SK-N-SH (cell line): ENCODE measurements at regions not wholly inside any gene's neighbourhood (a gene's known extent, or its start where the extent isn't known, plus 50 kb on each side); places are given as distances from the start of the nearest gene placed in this dataset.

Experiments
- CTCF ChIA-PET: fragments of 300-600, 350-600 bp; formaldehyde crosslinking; extraction: SDS; loops from one replicate; lab custom pipeline; 2021; lab: Yijun Ruan, JAX
- POLR2A ChIA-PET: fragments of 350-600 bp; sonication (Branson Sonifier 250); formaldehyde crosslinking; extraction: SDS; loops from one replicate; lab custom pipeline; 2020; ENCODE audit warnings: antibody characterized with exemption, inconsistent platforms; lab: Yijun Ruan, JAX
- DNase-seq: peaks from one replicate; pipeline ENCODE4 v3.0.0; 2012
- H2AFZ ChIP-seq: fragments of 200-600 bp; sonication (generic); 2 replicates; pipeline ENCODE4 v1.8.1; 2016; ENCODE audit warnings: antibody characterized with exemption, mild to moderate bottlenecking, low read depth
- H3F3A ChIP-seq: fragments of 200-600 bp; sonication (generic); replicated peaks from 2 replicates; pipeline ENCODE3; 2016; ENCODE audit warnings: antibody characterized with exemption, mild to moderate bottlenecking; ENCODE audit not compliant: insufficient read depth
- H3K27ac ChIP-seq, 2 experiments: fragments of 200-500 bp in 1 of 2; fragments of 200-600 bp in 1 of 2; sonication (Bioruptor generic) in 1 of 2; sonication (generic), shearing (Covaris generic) in 1 of 2; 2 replicates each; pipeline versions ENCODE4 v1.5.1 to v1.6.1; 2014 to 2016; ENCODE audit warnings: low read depth in 2 of 2, inconsistent platforms in 1 of 2, low read length in 1 of 2, mild to moderate bottlenecking in 1 of 2, mixed read lengths in 1 of 2
- H3K27me3 ChIP-seq: fragments of 200-600 bp; sonication (generic), shearing (Covaris generic); 2 replicates; pipeline ENCODE4 v1.6.1; 2016; ENCODE audit warnings: mixed run types; ENCODE audit not compliant: insufficient read depth
- H3K36me3 ChIP-seq, 2 experiments: fragments of 200-500 bp in 1 of 2; fragments of 200-600 bp in 1 of 2; sonication (Bioruptor generic) in 1 of 2; sonication (generic) in 1 of 2; replicated peaks in 1 of 2; 2 replicates each; pipeline versions ENCODE3 to v1.5.1; 2014 to 2016; ENCODE audit warnings: low read length in 1 of 2, mild to moderate bottlenecking in 1 of 2; ENCODE audit not compliant: insufficient read depth in 2 of 2, control insufficient read depth in 1 of 2
- H3K4me1 ChIP-seq, 2 experiments: fragments of 200-500 bp in 1 of 2; fragments of 200-600 bp in 1 of 2; sonication (Bioruptor generic) in 1 of 2; sonication (generic), shearing (Covaris generic) in 1 of 2; 2 replicates each; pipeline versions ENCODE4 v1.5.1 to v1.6.1; 2014 to 2016; ENCODE audit warnings: low read depth in 1 of 2, low read length in 1 of 2, mixed run types in 1 of 2; ENCODE audit not compliant: insufficient read depth in 2 of 2, control insufficient read depth in 1 of 2
- H3K4me2 ChIP-seq: fragments of 200-600 bp; sonication (generic), shearing (Covaris generic); 2 replicates; pipeline ENCODE4 v1.6.1; 2017; ENCODE audit warnings: mixed run types
- H3K4me3 ChIP-seq, 2 experiments: fragments of 200-500 bp in 1 of 2; fragments of 200-600 bp in 1 of 2; sonication (Bioruptor generic) in 1 of 2; sonication (generic), shearing (Covaris generic) in 1 of 2; 2 replicates each; pipeline versions ENCODE4 v1.5.1 to v1.8.1; 2014 to 2016; ENCODE audit warnings: low read depth in 2 of 2, inconsistent platforms in 1 of 2, low read length in 1 of 2, mild to moderate bottlenecking in 1 of 2, mixed read lengths in 1 of 2, moderate library complexity in 1 of 2
- H3K79me2 ChIP-seq: fragments of 200-600 bp; sonication (generic); 2 replicates; pipeline ENCODE4 v1.8.1; 2017; ENCODE audit warnings: mild to moderate bottlenecking; ENCODE audit not compliant: insufficient read depth
- H3K9ac ChIP-seq: fragments of 200-600 bp; sonication (generic); 2 replicates; pipeline ENCODE4 v1.6.1; 2017; ENCODE audit warnings: mixed run types
- H3K9me2 ChIP-seq: fragments of 200-600 bp; sonication (generic); 2 replicates; pipeline ENCODE4 v1.6.1; 2017; ENCODE audit warnings: mixed run types
- H3K9me3 ChIP-seq: fragments of 200-600 bp; sonication (generic); 2 replicates; pipeline ENCODE4 v1.6.1; 2017; ENCODE audit warnings: mixed run types, mild to moderate bottlenecking, moderate library complexity
- H4K20me1 ChIP-seq: fragments of 200-600 bp; sonication (generic); 2 replicates; pipeline ENCODE4 v1.6.1; 2017; ENCODE audit warnings: mild to moderate bottlenecking, mixed run types; ENCODE audit not compliant: insufficient read depth
- EP300 ChIP-seq, 2 experiments: IDR thresholded peaks; 2 replicates each; pipeline versions ENCODE4 v1.4.0 to v1.6.1; 2012; ENCODE audit warnings: borderline replicate concordance in 1 of 2, low read depth in 1 of 2, low read length in 1 of 2
- FOSL2 ChIP-seq: IDR thresholded peaks from 2 replicates; pipeline ENCODE4 v1.4.0; 2012; ENCODE audit warnings: low read depth, mild to moderate bottlenecking, moderate library complexity, borderline replicate concordance
- FOXJ3 ChIP-seq: sonication (generic); formaldehyde crosslinking; IDR thresholded peaks from 2 replicates; pipeline ENCODE4 v1.5.1; 2020; ENCODE audit warnings: mild to moderate bottlenecking, missing genetic modification reagents
- GABPA ChIP-seq: IDR thresholded peaks from 2 replicates; pipeline ENCODE4 v1.4.0; 2012; ENCODE audit warnings: low read depth, mild to moderate bottlenecking
- MEF2A ChIP-seq: IDR thresholded peaks from 2 replicates; pipeline ENCODE4 v1.4.0; 2012; ENCODE audit warnings: low read depth, borderline replicate concordance
- NFIC ChIP-seq: IDR thresholded peaks from 2 replicates; pipeline ENCODE4 v1.4.0; 2012; ENCODE audit warnings: borderline replicate concordance
- NRF1 ChIP-seq: IDR thresholded peaks from 2 replicates; pipeline ENCODE4 v1.6.1; 2012; ENCODE audit warnings: low read depth, mild to moderate bottlenecking, low read length
- RFX5 ChIP-seq: IDR thresholded peaks from 2 replicates; pipeline ENCODE4 v1.6.1; 2012; ENCODE audit warnings: mild to moderate bottlenecking, improper control_type of control experiment, low read length
- RXRA ChIP-seq: IDR thresholded peaks from 2 replicates; pipeline ENCODE4 v1.4.0; 2012; ENCODE audit warnings: low read depth, mild to moderate bottlenecking, borderline replicate concordance
- SIN3A ChIP-seq: IDR thresholded peaks from 2 replicates; pipeline ENCODE4 v1.6.1; 2012; ENCODE audit warnings: low read depth, mild to moderate bottlenecking, low read length, moderate library complexity, borderline replicate concordance
- SMC3 ChIP-seq: IDR thresholded peaks from 2 replicates; pipeline ENCODE4 v1.6.1; 2012; ENCODE audit warnings: low read depth, low read length, improper control_type of control experiment
- TAF1 ChIP-seq: IDR thresholded peaks from 2 replicates; pipeline ENCODE4 v1.6.1; 2012; ENCODE audit warnings: low read depth, mild to moderate bottlenecking, low read length, moderate library complexity, borderline replicate concordance
- WGBS: methylation state at CpG from one replicate; pipeline ENCODE4 v1.1.6; 2017; ENCODE audit warnings: low lambda C conversion rate; 5-methylcytosine and 5-hydroxymethylcytosine counted together
- TF ChIP-seq, protein P1 (sequence below): IDR thresholded peaks from 2 replicates; pipeline ENCODE4 v1.6.1; 2012; ENCODE audit warnings: mild to moderate bottlenecking, low read depth, low read length, moderate library complexity
- TF ChIP-seq, protein P2 (sequence below): IDR thresholded peaks from 2 replicates; pipeline ENCODE4; 2012
- TF ChIP-seq, protein P3 (sequence below): IDR thresholded peaks from 2 replicates; pipeline ENCODE4 v1.4.0; 2012; ENCODE audit warnings: low read depth, borderline replicate concordance

DNA sequence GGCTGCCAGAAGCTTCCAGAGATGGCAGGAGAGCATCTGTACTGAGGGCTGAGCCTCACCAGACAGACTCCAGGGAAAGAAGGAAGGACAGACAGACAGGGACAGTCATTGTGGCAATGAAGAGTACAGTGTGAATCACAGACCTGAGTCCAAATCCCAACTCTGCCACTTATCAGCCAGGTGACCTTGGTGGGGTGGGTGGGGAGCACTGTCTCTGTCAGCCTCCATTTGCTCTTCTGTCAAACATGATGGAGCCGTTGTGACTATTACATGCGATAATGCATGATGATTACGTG lies 85.9 kb upstream of the FSTL4 start:
- H4K20me1 ChIP-seq = no peaks in the 10 kb centered on the region
- no peaks in the 10 kb centered on the region for H3K27me3 ChIP-seq
- no peak for TF ChIP-seq EP300 (IDR thresholded peaks at IDR 0.05; ENCODE audit: borderline replicate concordance in 1 of 2, low read depth in 1 of 2, low read length in 1 of 2)
- no peak for TF ChIP-seq TAF1
- no peak for TF ChIP-seq RFX5
- TF ChIP-seq NRF1 = no peak
- TF ChIP-seq, protein P1, sequence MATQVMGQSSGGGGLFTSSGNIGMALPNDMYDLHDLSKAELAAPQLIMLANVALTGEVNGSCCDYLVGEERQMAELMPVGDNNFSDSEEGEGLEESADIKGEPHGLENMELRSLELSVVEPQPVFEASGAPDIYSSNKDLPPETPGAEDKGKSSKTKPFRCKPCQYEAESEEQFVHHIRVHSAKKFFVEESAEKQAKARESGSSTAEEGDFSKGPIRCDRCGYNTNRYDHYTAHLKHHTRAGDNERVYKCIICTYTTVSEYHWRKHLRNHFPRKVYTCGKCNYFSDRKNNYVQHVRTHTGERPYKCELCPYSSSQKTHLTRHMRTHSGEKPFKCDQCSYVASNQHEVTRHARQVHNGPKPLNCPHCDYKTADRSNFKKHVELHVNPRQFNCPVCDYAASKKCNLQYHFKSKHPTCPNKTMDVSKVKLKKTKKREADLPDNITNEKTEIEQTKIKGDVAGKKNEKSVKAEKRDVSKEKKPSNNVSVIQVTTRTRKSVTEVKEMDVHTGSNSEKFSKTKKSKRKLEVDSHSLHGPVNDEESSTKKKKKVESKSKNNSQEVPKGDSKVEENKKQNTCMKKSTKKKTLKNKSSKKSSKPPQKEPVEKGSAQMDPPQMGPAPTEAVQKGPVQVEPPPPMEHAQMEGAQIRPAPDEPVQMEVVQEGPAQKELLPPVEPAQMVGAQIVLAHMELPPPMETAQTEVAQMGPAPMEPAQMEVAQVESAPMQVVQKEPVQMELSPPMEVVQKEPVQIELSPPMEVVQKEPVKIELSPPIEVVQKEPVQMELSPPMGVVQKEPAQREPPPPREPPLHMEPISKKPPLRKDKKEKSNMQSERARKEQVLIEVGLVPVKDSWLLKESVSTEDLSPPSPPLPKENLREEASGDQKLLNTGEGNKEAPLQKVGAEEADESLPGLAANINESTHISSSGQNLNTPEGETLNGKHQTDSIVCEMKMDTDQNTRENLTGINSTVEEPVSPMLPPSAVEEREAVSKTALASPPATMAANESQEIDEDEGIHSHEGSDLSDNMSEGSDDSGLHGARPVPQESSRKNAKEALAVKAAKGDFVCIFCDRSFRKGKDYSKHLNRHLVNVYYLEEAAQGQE = no peak
- TF ChIP-seq GABPA = no peak
- TF ChIP-seq NFIC = no peak
- TF ChIP-seq, protein P2, sequence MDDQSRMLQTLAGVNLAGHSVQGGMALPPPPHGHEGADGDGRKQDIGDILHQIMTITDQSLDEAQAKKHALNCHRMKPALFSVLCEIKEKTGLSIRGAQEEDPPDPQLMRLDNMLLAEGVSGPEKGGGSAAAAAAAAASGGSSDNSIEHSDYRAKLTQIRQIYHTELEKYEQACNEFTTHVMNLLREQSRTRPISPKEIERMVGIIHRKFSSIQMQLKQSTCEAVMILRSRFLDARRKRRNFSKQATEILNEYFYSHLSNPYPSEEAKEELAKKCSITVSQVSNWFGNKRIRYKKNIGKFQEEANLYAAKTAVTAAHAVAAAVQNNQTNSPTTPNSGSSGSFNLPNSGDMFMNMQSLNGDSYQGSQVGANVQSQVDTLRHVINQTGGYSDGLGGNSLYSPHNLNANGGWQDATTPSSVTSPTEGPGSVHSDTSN = no peak
- no peak for TF ChIP-seq FOXJ3 (CRISPR knock-in tag)
- no peak for TF ChIP-seq SIN3A
- TF ChIP-seq SMC3 = no peak
- no peak for TF ChIP-seq FOSL2
- no peak for TF ChIP-seq RXRA
- TF ChIP-seq, protein P3, sequence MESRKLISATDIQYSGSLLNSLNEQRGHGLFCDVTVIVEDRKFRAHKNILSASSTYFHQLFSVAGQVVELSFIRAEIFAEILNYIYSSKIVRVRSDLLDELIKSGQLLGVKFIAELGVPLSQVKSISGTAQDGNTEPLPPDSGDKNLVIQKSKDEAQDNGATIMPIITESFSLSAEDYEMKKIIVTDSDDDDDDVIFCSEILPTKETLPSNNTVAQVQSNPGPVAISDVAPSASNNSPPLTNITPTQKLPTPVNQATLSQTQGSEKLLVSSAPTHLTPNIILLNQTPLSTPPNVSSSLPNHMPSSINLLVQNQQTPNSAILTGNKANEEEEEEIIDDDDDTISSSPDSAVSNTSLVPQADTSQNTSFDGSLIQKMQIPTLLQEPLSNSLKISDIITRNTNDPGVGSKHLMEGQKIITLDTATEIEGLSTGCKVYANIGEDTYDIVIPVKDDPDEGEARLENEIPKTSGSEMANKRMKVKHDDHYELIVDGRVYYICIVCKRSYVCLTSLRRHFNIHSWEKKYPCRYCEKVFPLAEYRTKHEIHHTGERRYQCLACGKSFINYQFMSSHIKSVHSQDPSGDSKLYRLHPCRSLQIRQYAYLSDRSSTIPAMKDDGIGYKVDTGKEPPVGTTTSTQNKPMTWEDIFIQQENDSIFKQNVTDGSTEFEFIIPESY = no peak
- TF ChIP-seq MEF2A = no peak
- WGBS = 84% methylated on average over 3 of the region's 3 CpGs
- no peak overlapping the region for H3K4me3 ChIP-seq
- H3K9me2 ChIP-seq = no peaks in the 10 kb centered on the region
- H3F3A ChIP-seq = no peaks in the 10 kb centered on the region
- no peaks in the 10 kb centered on the region for H3K36me3 ChIP-seq
- H3K9ac ChIP-seq = no peak overlapping the region
- ChIA-PET POLR2A (no interaction called here), CTCF (interaction anchor here (3.2 kb wide), 1 partner anchor 274 kb away, joined by 13 read pairs; no protein-coding TSS in a partner anchor)
- H3K79me2 ChIP-seq = no peaks in the 10 kb centered on the region
- no peak overlapping the region for H2AFZ ChIP-seq
- H3K9me3 ChIP-seq = no peaks in the 10 kb centered on the region
- H3K4me2 ChIP-seq = no peak overlapping the region
- H3K4me1 ChIP-seq = peaks cover 0 to 26% of the 10 kb centered on the region in 2 experiments; a peak in 2 of 4 replicates
- DNase-seq = no peak
- H3K27ac ChIP-seq = no peak overlapping the region
